LNCaP clone FGC (cell line): ENCODE measurements at regions not wholly inside any gene's neighbourhood (a gene's known extent, or its start where the extent isn't known, plus 50 kb on each side); places are given as distances from the start of the nearest gene placed in this dataset.

Experiments used
- DNase-seq: peaks from one replicate; pipeline ENCODE4 v3.0.0-alpha.2; 2011; ENCODE audit warnings: low read depth
- H3K4me3 ChIP-seq: 2 replicates; pipeline ENCODE4 v1.5.1; 2011; ENCODE audit warnings: mild to moderate bottlenecking, low read depth, low read length, control low read depth
- TF ChIP-seq, protein P1 (sequence below): IDR thresholded peaks from 2 replicates; pipeline ENCODE4 v1.5.1; 2012; ENCODE audit warnings: mild to moderate bottlenecking; ENCODE audit not compliant: control insufficient read depth, insufficient read depth; ENCODE audit errors: extremely low read depth

GRCh38 chr20:58012731-58013510 lies 215.5 kb downstream of the ANKRD60 start:
- TF ChIP-seq, protein P1, sequence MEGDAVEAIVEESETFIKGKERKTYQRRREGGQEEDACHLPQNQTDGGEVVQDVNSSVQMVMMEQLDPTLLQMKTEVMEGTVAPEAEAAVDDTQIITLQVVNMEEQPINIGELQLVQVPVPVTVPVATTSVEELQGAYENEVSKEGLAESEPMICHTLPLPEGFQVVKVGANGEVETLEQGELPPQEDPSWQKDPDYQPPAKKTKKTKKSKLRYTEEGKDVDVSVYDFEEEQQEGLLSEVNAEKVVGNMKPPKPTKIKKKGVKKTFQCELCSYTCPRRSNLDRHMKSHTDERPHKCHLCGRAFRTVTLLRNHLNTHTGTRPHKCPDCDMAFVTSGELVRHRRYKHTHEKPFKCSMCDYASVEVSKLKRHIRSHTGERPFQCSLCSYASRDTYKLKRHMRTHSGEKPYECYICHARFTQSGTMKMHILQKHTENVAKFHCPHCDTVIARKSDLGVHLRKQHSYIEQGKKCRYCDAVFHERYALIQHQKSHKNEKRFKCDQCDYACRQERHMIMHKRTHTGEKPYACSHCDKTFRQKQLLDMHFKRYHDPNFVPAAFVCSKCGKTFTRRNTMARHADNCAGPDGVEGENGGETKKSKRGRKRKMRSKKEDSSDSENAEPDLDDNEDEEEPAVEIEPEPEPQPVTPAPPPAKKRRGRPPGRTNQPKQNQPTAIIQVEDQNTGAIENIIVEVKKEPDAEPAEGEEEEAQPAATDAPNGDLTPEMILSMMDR: no peak
- no peak for DNase-seq
- H3K4me3 ChIP-seq: no peak overlapping the region

DNA sequence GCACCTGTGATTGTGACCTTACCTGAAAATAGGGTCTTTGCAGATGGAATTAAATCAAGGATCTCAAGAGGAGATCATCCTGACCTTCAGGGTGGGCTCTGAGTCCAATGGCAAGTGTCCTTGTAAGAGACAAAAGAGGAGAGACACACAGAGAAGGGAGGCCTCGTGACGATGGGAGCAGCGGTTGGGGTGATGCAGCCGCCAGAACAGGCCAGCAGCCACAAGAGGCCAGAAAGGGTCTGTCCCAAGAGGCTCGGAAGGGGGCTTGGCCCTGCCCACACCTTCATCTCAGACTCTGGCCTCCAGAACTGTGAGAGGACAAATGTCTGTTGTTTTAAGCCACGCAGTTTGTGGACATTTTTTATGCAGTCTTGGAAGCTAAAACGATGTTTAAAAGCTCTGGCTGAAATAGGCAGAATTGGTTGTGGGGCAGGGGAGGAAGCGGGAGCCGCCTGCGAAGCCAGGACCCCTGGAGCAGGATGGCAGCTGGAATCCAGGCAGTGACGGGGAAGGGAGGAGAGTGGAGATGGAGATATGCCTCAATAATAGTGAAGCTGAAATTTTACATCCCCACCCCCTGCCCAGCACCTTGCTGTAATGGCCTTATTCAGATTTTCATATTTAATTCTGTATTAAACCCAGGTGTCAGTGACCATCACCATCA lies 216.4 kb downstream of the ANKRD60 start:
- no peak for DNase-seq
- TF ChIP-seq, protein P1: no peak
- no peak overlapping the region for H3K4me3 ChIP-seq

DNA sequence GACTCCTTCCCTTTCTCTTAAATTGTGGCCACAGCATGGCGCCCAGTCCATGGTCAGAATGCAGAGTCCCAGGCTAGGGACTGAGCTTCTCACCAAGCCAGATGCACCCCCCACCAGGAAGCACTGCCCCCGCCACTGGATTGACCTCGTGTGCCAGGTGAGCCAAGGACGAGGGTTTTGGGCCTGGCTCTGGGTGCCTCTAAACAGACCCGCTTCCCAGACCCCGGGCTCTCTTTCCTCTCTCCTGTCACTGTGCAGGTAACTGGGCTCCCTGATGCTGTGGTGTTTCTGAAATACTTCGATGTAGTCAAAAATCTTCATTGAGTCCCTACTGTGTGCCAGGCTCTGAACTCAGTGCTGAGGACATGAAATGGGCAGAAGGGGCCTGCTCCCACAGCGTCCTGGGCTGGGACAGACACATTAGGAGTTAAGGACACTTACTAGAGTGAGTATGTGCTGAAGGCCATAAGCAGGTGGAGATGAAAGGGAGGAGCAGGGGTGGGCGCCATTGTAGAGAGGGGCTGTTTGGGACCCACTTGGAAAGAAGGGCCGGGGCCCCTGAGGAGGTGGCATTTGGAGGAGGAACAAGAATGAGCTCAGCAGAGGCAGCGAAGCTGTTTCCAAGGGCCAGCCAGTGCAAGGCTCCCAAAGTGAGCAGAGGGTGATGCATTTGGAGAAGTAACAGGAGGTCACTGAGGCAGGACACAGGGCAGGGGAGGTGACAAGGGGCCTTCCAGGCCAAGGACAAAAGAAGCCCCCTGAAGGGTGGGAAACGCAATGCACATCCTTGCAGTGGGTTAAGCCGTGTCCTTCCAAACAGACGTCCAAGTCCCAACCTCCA lies 217.1 kb downstream of the ANKRD60 start:
- no peak overlapping the region for H3K4me3 ChIP-seq
- TF ChIP-seq, protein P1: no peak
- no peak for DNase-seq

- no peak for DNase-seq
- no peak overlapping the region for H3K4me3 ChIP-seq
- TF ChIP-seq, protein P1: no peak
Measured at GRCh38 chr20:58010666-58011065, 217.8 kb downstream of the ANKRD60 start.

DNA sequence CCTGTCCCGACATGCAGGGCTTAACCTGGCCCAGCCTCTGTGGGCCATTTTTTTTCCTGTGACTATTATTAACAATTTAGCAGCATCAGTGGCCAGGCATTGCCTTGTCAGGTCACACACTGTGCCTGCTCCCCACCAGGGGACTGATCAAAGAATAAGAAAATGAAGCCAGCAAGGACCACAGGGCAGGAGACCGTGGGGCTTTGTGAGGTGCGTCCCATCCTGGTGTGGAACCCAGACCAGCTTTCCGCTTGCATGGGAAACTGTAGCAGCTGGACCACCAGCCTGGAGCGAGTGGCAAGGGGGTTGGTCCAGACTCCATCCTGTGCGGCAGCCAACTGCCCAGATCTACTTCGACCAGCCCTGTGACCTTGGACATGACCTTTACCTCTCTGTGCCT lies 218.3 kb downstream of the ANKRD60 start:
- H3K4me3 ChIP-seq: no peak overlapping the region
- TF ChIP-seq, protein P1: no peak
- no peak for DNase-seq

- DNase-seq: no peak
- TF ChIP-seq, protein P1: no peak
- no peak overlapping the region for H3K4me3 ChIP-seq
Measured at GRCh38 chr20:58008866-58009265, 219.6 kb downstream of the ANKRD60 start.
